Activated CD4-positive, alpha-beta T cell treated with anti-CD3 and anti-CD28 coated beads, Interleukin-10, Interleukin-2, amounts not matched to agents 100 ng/mL and 50 ng/mL, durations not matched to agents 16 hours and 8 hours (primary cell): ENCODE measurements at regions not wholly inside any gene's neighbourhood (a gene's known extent, or its start where the extent isn't known, plus 50 kb on each side); places are given as distances from the start of the nearest gene placed in this dataset.
"Not testable (repeated sequence)": the region's sequence is repeated elsewhere in the genome, so short reads cannot be mapped to it uniquely, and the experiment has no call there.

Experiments used
- DNase-seq: peaks from one replicate; pipeline ENCODE4 v3.0.0-alpha.2; 2020

GRCh38 chr9:135278586-135278985 is 191.1 kb downstream of the OLFM1 start:
- DNase-seq, result no peak

- no peak for DNase-seq
Measured at GRCh38 chr9:135279385-135279784, 191.9 kb downstream of the OLFM1 start.

GRCh38 chr9:135279834-135280393 is 192.4 kb downstream of the OLFM1 start:
- DNase-seq, result no peak

- no peak for DNase-seq
Measured at GRCh38 chr9:135280666-135281065, 193.2 kb downstream of the OLFM1 start.

GRCh38 chr9:135281151-135281550 is 193.7 kb downstream of the OLFM1 start:
- DNase-seq, result no peak

GRCh38 chr9:135281791-135282737 is 194.6 kb downstream of the OLFM1 start:
- DNase-seq, result no peak

- DNase-seq, result no peak
Measured at GRCh38 chr9:135282808-135283207, 195.3 kb downstream of the OLFM1 start.

GRCh38 chr9:135283671-135284070 is 195.9 kb upstream of the PPP1R26 start:
- no peak for DNase-seq

GRCh38 chr9:135284386-135285134 is 195.0 kb upstream of the PPP1R26 start:
- no peak for DNase-seq

- DNase-seq, result not testable (repeated sequence)
Measured at GRCh38 chr9:135286187-135286925, 193.2 kb upstream of the PPP1R26 start.

GRCh38 chr9:135286961-135287360 is 192.6 kb upstream of the PPP1R26 start:
- no peak for DNase-seq

- no peak for DNase-seq
Measured at GRCh38 chr9:135287627-135288026, 192.0 kb upstream of the PPP1R26 start.

- no peak for DNase-seq
Measured at GRCh38 chr9:135288054-135288453, 191.5 kb upstream of the PPP1R26 start.

GRCh38 chr9:135289081-135289491 is 190.5 kb upstream of the PPP1R26 start:
- no peak for DNase-seq

GRCh38 chr9:135290086-135290485 is 189.5 kb upstream of the PPP1R26 start:
- DNase-seq, result no peak

GRCh38 chr9:135290566-135290965 is 189.0 kb upstream of the PPP1R26 start:
- no peak for DNase-seq

- DNase-seq, result no peak
Measured at GRCh38 chr9:135291165-135291564, 188.4 kb upstream of the PPP1R26 start.

GRCh38 chr9:135294836-135295235 is 184.7 kb upstream of the PPP1R26 start:
- DNase-seq, result no peak

- DNase-seq, result no peak
Measured at GRCh38 chr9:135295551-135296300, 183.9 kb upstream of the PPP1R26 start.

- no peak for DNase-seq
Measured at GRCh38 chr9:135296735-135297455, 182.7 kb upstream of the PPP1R26 start.

GRCh38 chr9:135297456-135298075 is 182.0 kb upstream of the PPP1R26 start:
- no peak for DNase-seq
